ENCODE measurements at regions not wholly inside any gene's neighbourhood (a gene's known extent, or its start where the extent isn't known, plus 50 kb on each side); places are given as distances from the start of the nearest gene placed in this dataset.

DNA sequence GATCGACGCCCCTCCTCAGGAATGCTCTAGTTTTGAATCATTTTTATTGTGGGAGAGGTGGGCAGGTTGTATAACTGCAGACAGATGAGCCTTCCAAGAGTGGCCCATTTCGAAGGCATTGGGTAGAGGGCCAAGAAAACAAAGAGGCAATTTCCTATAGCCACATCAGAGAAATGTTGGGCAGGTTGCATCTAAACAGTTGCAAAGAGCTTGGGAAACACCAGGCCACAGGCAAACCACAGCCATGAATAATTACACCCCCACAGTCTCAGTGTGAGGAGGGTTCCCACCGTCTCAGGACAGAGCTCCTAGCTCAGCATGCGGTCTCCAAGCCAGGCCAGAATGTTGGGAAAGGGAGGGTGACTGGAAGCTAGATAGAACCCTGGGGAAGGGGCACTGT lies 257.3 kb downstream of the ABHD5 start:
- H3K4me3 Mint-ChIP-seq, result no peak overlapping the region
- no peak for DNase-seq
- CTCF ChIA-PET, result interaction anchor here (1.0 kb wide), 1 partner anchor 92 kb away, joined by 3 read pairs; no protein-coding TSS in a partner anchor
- H2AFZ ChIP-seq (ENCODE audit: insufficient read depth, low read depth, low read length, poor library complexity, severe bottlenecking), result no peak overlapping the region
- no peaks in the 10 kb centered on the region for H3K9me3 Mint-ChIP-seq (ENCODE audit: insufficient read depth)
- H4K20me1 ChIP-seq (ENCODE audit: control insufficient read depth, insufficient read depth, low read length, poor library complexity, severe bottlenecking), result no peaks in the 10 kb centered on the region
- no peak overlapping the region for H3K27ac ChIP-seq (ENCODE audit: low read length in 2 of 2)
- no peak overlapping the region for H3K4me3 ChIP-seq (ENCODE audit: control extremely low read depth in 1 of 5, extremely low read depth in 1 of 5, insufficient read depth in 1 of 5, low read depth in 2 of 5, low read length in 4 of 5)
- peaks cover 0 to 6% (median 3%) of the 10 kb centered on the region in 4 experiments for H3K27me3 ChIP-seq (replicated peaks in 1 of 4; ENCODE audit: control extremely low read depth in 1 of 4, control insufficient read depth in 3 of 4, insufficient read depth in 4 of 4, low read length in 3 of 4)
- no peaks in the 10 kb centered on the region for H3K4me1 Mint-ChIP-seq
- no peak overlapping the region for H3K27ac Mint-ChIP-seq
- ATAC-seq (ENCODE audit: low read depth), result no peak
- no peak overlapping the region for H3K9ac ChIP-seq (ENCODE audit: low read length)
- H3K27me3 Mint-ChIP-seq, result peaks cover 32% of the 10 kb centered on the region
- intact Hi-C loops (cut with micrococcal nuclease), result no loop called here
- H3K36me3 ChIP-seq (replicated peaks in 1 of 2; ENCODE audit: control extremely low read depth in 1 of 2, control insufficient read depth in 1 of 2, extremely low read depth in 1 of 2, insufficient read depth in 2 of 2, low read length in 1 of 2), result no peaks in the 10 kb centered on the region
- POLR2A ChIA-PET, result no interaction called here
- H3K9me3 ChIP-seq (ENCODE audit: control extremely low read depth in 1 of 3, control insufficient read depth in 2 of 3, insufficient read depth in 1 of 3, low read length in 2 of 3), result no peaks in the 10 kb centered on the region
- no peaks in the 10 kb centered on the region for H3K4me1 ChIP-seq (ENCODE audit: control insufficient read depth in 2 of 2, insufficient read depth in 2 of 2, low read length in 2 of 2)
- H3K4me2 ChIP-seq (replicated peaks; ENCODE audit: low read depth, low read length, poor library complexity, severe bottlenecking), result no peak overlapping the region
- 100% methylated on average over 2 of the region's 5 CpGs for WGBS (ENCODE audit: insufficient coverage)
- H3K79me2 ChIP-seq (ENCODE audit: control insufficient read depth, insufficient read depth, low read length), result no peaks in the 10 kb centered on the region
- TF ChIP-seq, protein P1, sequence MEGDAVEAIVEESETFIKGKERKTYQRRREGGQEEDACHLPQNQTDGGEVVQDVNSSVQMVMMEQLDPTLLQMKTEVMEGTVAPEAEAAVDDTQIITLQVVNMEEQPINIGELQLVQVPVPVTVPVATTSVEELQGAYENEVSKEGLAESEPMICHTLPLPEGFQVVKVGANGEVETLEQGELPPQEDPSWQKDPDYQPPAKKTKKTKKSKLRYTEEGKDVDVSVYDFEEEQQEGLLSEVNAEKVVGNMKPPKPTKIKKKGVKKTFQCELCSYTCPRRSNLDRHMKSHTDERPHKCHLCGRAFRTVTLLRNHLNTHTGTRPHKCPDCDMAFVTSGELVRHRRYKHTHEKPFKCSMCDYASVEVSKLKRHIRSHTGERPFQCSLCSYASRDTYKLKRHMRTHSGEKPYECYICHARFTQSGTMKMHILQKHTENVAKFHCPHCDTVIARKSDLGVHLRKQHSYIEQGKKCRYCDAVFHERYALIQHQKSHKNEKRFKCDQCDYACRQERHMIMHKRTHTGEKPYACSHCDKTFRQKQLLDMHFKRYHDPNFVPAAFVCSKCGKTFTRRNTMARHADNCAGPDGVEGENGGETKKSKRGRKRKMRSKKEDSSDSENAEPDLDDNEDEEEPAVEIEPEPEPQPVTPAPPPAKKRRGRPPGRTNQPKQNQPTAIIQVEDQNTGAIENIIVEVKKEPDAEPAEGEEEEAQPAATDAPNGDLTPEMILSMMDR (IDR thresholded peaks at IDR 0.05), result no peak
- no peak for TF ChIP-seq EZH2 (IDR thresholded peaks at IDR 0.05; ENCODE audit: borderline replicate concordance, insufficient read depth, low read depth, low read length, poor library complexity, severe bottlenecking)

DNA sequence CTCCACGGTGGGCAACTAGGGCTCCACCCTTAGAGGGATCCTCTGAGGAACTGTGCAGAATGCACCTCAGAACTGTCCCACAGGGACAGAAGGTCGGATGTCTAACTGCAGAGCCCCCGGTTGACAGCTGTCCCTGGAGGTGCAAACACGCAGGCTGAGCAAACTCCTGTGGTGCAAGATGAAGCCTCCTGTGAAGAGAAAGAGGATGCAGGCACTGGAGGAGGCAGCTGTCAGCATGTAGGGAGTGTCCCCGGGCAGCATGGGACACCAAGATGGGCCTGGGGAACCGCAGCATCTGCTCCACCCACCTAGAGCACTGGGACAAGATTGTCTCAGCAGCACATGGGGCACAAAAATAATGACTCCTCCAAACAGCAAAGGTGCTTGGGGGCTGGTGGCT lies 258.9 kb downstream of the ABHD5 start:
- Histone ChIP-seq H3K79me2 (ENCODE audit: control insufficient read depth, insufficient read depth, low read length) (no peaks in the 10 kb centered on the region), H3K27ac (ENCODE audit: low read length in 2 of 2) (no peak overlapping the region), H3K27me3 (replicated peaks in 1 of 4; ENCODE audit: control extremely low read depth in 1 of 4, control insufficient read depth in 3 of 4, insufficient read depth in 4 of 4, low read length in 3 of 4) (peaks cover 0 to 9% (median 3%) of the 10 kb centered on the region in 4 experiments), H3K9me3 (ENCODE audit: control extremely low read depth in 1 of 3, control insufficient read depth in 2 of 3, insufficient read depth in 1 of 3, low read length in 2 of 3) (no peaks in the 10 kb centered on the region), H4K20me1 (ENCODE audit: control insufficient read depth, insufficient read depth, low read length, poor library complexity, severe bottlenecking) (no peaks in the 10 kb centered on the region), H3K4me1 (ENCODE audit: control insufficient read depth in 2 of 2, insufficient read depth in 2 of 2, low read length in 2 of 2) (no peaks in the 10 kb centered on the region), H3K4me2 (replicated peaks; ENCODE audit: low read depth, low read length, poor library complexity, severe bottlenecking) (no peak overlapping the region), H3K36me3 (replicated peaks in 1 of 2; ENCODE audit: control extremely low read depth in 1 of 2, control insufficient read depth in 1 of 2, extremely low read depth in 1 of 2, insufficient read depth in 2 of 2, low read length in 1 of 2) (no peaks in the 10 kb centered on the region), H3K9ac (ENCODE audit: low read length) (no peak overlapping the region), H2AFZ (ENCODE audit: insufficient read depth, low read depth, low read length, poor library complexity, severe bottlenecking) (no peak overlapping the region), H3K4me3 (ENCODE audit: control extremely low read depth in 1 of 5, extremely low read depth in 1 of 5, insufficient read depth in 1 of 5, low read depth in 2 of 5, low read length in 4 of 5) (no peak overlapping the region)
- Mint-ChIP-seq H3K4me3 (no peak overlapping the region), H3K27ac (no peak overlapping the region), H3K9me3 (ENCODE audit: insufficient read depth) (no peaks in the 10 kb centered on the region), H3K4me1 (peaks cover 2% of the 10 kb centered on the region), H3K27me3 (peaks cover 27% of the 10 kb centered on the region)
- ChIA-PET CTCF (no interaction called here), POLR2A (no interaction called here)
- 72% methylated on average over 4 of the region's 6 CpGs for WGBS (ENCODE audit: insufficient coverage)
- DNase-seq (no peak), ATAC-seq (ENCODE audit: low read depth) (no peak)
- no peak for TF ChIP-seq EZH2 (IDR thresholded peaks at IDR 0.05; ENCODE audit: borderline replicate concordance, insufficient read depth, low read depth, low read length, poor library complexity, severe bottlenecking)
- TF ChIP-seq, protein P1 (IDR thresholded peaks at IDR 0.05), result no peak
- intact Hi-C loops (cut with micrococcal nuclease), result no loop called here
